HepG2 (cell line): ENCODE measurements at regions not wholly inside any gene's neighbourhood (a gene's known extent, or its start where the extent isn't known, plus 50 kb on each side); places are given as distances from the start of the nearest gene placed in this dataset.

Experiments
- CREB1 ChIP-seq, 2 experiments: fragments of 450-650 bp in 1 of 2; IDR thresholded peaks; 2 replicates each; pipeline ENCODE4 v1.6.1; 2016 to 2017; ENCODE audit warnings: control low read depth in 1 of 2, mild to moderate bottlenecking in 1 of 2, missing compliant biosample characterization in 1 of 2, missing genetic modification characterization in 1 of 2
- FOXO4 ChIP-seq: sonication (generic); formaldehyde crosslinking; conservative IDR thresholded peaks from 2 replicates; pipeline ENCODE4 v1.8.1; 2023; ENCODE audit warnings: missing genetic modification reagents
- GTF3A ChIP-seq: sonication (generic); formaldehyde crosslinking; conservative IDR thresholded peaks from 2 replicates; pipeline ENCODE4 v1.4.0; 2020; ENCODE audit warnings: mild to moderate bottlenecking, missing genetic modification reagents
- IRF2 ChIP-seq: IDR thresholded peaks from 2 replicates; pipeline ENCODE4 v1.6.1; 2018; ENCODE audit warnings: missing genetic modification reagents, missing compliant biosample characterization
- ISX ChIP-seq: sonication (generic); formaldehyde crosslinking; conservative IDR thresholded peaks from 2 replicates; pipeline ENCODE4 v1.5.0; 2020; ENCODE audit warnings: missing genetic modification reagents
- JUND ChIP-seq: sonication (generic); formaldehyde crosslinking; IDR thresholded peaks from 2 replicates; pipeline ENCODE4 v1.8.0; 2022; ENCODE audit warnings: mild to moderate bottlenecking, missing genetic modification reagents
- MAX ChIP-seq: IDR thresholded peaks from 2 replicates; pipeline ENCODE4 v1.6.1; 2012; ENCODE audit warnings: inconsistent platforms
- NRL ChIP-seq: sonication (generic); formaldehyde crosslinking; IDR thresholded peaks from 2 replicates; pipeline ENCODE4 v1.5.0; 2020; ENCODE audit warnings: missing genetic modification reagents, mild to moderate bottlenecking, moderate library complexity, borderline replicate concordance
- STAT6 ChIP-seq: sonication (generic); formaldehyde crosslinking; IDR thresholded peaks from 2 replicates; pipeline ENCODE4 v1.4.0; 2020; ENCODE audit warnings: missing genetic modification reagents, mild to moderate bottlenecking, borderline replicate concordance
- TAF1 ChIP-seq: sonication (generic); formaldehyde crosslinking; IDR thresholded peaks from 2 replicates; pipeline ENCODE4 v1.4.0; 2020; ENCODE audit warnings: missing genetic modification reagents
- TOPORS ChIP-seq: sonication (generic); formaldehyde crosslinking; IDR thresholded peaks from 2 replicates; pipeline ENCODE4 v1.8.0; 2023; ENCODE audit warnings: mild to moderate bottlenecking, missing genetic modification reagents
- ZNF207 ChIP-seq: fragments of 450-650 bp; IDR thresholded peaks from 2 replicates; pipeline ENCODE4 v1.6.1; 2016; ENCODE audit warnings: antibody characterized with exemption, borderline replicate concordance
- ZNF512 ChIP-seq: sonication (generic); formaldehyde crosslinking; IDR thresholded peaks from 2 replicates; pipeline ENCODE4 v1.4.0; 2020; ENCODE audit warnings: mild to moderate bottlenecking, missing genetic modification reagents
- ZNF552 ChIP-seq: sonication (generic); formaldehyde crosslinking; IDR thresholded peaks from 2 replicates; pipeline ENCODE4 v1.9.0; 2022; ENCODE audit warnings: missing genetic modification reagents, mild to moderate bottlenecking, borderline replicate concordance

GRCh38 chr2:16373341-16373740 lies 292.3 kb downstream of the CYRIA start:
- no peak for TF ChIP-seq CREB1 (IDR thresholded peaks at IDR 0.05)
- no peak for TF ChIP-seq CREB1 (CRISPR knock-in tag; IDR thresholded peaks at IDR 0.05)
- no peak for TF ChIP-seq MAX
- TF ChIP-seq FOXO4 (CRISPR knock-in tag) = no peak
- TF ChIP-seq JUND = no peak
- TF ChIP-seq ISX (CRISPR knock-in tag) = no peak
- TF ChIP-seq GTF3A (CRISPR knock-in tag) = no peak
- no peak for TF ChIP-seq ZNF207
- no peak for TF ChIP-seq TAF1 (CRISPR knock-in tag)
- TF ChIP-seq STAT6 (CRISPR knock-in tag) = no peak
- no peak for TF ChIP-seq NRL (CRISPR knock-in tag)
- TF ChIP-seq TOPORS (CRISPR knock-in tag) = no peak
- no peak for TF ChIP-seq ZNF512 (CRISPR knock-in tag)
- no peak for TF ChIP-seq ZNF552
- no peak for TF ChIP-seq IRF2 (CRISPR knock-in tag)
